ENCODE measurements at regions not wholly inside any gene's neighbourhood (a gene's known extent, or its start where the extent isn't known, plus 50 kb on each side); places are given as distances from the start of the nearest gene placed in this dataset.
A peak's percentile ranks its signal among the peaks of the same experiment; 100 is the strongest.

DNA sequence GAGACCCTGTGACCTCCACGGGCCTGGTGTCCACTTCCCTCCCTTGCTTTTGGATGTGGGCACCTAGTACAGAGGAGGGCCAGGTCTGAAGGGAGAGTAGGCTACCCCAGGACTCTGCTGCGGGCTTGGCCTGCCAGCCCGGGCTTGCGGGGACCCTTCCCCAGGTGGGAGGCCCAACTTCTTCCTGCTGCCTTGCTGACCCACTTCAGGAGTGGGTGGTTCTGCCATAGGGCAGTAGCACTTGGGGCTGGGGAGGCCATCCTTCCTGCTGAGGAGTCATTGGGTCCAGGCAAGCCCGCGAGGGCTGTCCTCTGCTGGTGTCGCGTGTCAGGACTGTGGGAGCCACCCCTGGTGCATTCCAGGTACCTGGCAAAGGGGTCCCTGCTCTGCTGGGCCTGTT lies 1250.0 kb downstream of the BRD1 start:
- 87% methylated on average over 8 of the region's 8 CpGs for WGBS, 2 experiments (ENCODE audit: low coverage in 1 of 2, low lambda C conversion rate in 2 of 2, missing lambda C conversion rate in 2 of 2)
- H3K27me3 ChIP-seq (replicated peaks; ENCODE audit: insufficient read depth) = no peaks in the 10 kb centered on the region
- H3K4me3 ChIP-seq = no peak overlapping the region
- no peak for TF ChIP-seq EZH2phosphoT487 (IDR thresholded peaks at IDR 0.05; ENCODE audit: insufficient read depth, low read depth)
- no peak for DNase-seq
- no peak overlapping the region for H3K4me2 ChIP-seq (ENCODE audit: unreplicated experiment)
- no peaks in the 10 kb centered on the region for H3K4me1 ChIP-seq (ENCODE audit: insufficient read depth)
- no peaks in the 10 kb centered on the region for H3K9me3 ChIP-seq (ENCODE audit: low read depth)
- no peaks in the 10 kb centered on the region for H3F3A ChIP-seq (ENCODE audit: insufficient read depth)
- no peaks in the 10 kb centered on the region for H4K20me1 ChIP-seq (ENCODE audit: insufficient read depth)
- no peak overlapping the region for H3K27ac ChIP-seq
- in situ Hi-C loops (cut with MboI) = no loop called here
- no peaks in the 10 kb centered on the region for H3K9me2 ChIP-seq (ENCODE audit: insufficient read depth)
- H3K9ac ChIP-seq = no peak overlapping the region
- H3K79me2 ChIP-seq (ENCODE audit: insufficient read depth) = no peaks in the 10 kb centered on the region
- H2AFZ ChIP-seq = no peak overlapping the region
- no peaks in the 10 kb centered on the region for H3K36me3 ChIP-seq (ENCODE audit: low read depth)

DNA sequence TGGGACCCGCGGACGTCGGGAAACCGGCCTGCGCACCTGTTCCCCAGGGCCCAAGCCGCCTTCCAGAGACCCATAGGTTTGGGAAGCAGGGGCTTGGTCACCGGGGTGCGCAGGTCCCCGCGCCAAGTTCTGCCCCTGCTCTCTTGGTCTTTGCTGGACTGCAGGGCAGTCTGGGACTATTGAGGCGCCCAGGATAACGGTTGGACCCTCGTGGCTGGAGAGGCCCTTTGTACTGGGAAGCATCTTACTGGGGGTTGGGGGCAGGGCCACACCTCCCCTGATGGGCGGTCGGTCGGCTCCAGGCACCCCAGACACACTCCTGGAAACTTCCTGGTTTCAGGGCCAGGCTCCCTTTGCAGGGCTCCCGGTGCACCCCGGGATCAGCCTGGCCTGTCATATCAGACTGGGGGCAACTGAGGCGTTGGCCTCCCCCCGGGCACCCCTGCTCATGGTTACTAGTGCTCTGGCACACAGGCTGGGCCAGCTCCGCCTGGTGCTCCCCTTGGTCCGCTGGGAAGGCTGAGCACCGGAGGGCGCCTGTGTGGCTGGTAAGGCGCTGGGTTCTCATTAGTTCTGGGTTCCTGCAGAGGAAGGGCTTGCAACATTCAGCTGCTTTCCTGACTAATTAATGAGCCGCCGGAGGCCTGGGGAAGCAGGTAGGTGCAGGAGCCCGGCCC lies 1250.5 kb downstream of the BRD1 start:
- Histone ChIP-seq H3K9me3 (ENCODE audit: low read depth) (no peaks in the 10 kb centered on the region), H3K9me2 (ENCODE audit: insufficient read depth) (no peaks in the 10 kb centered on the region), H3K36me3 (ENCODE audit: low read depth) (no peaks in the 10 kb centered on the region), H3K27ac (no peak overlapping the region), H2AFZ (no peak overlapping the region), H3K79me2 (ENCODE audit: insufficient read depth) (no peaks in the 10 kb centered on the region), H3K4me1 (ENCODE audit: insufficient read depth) (no peaks in the 10 kb centered on the region), H4K20me1 (ENCODE audit: insufficient read depth) (no peaks in the 10 kb centered on the region), H3K4me3 (no peak overlapping the region), H3K9ac (no peak overlapping the region), H3K27me3 (replicated peaks; ENCODE audit: insufficient read depth) (no peaks in the 10 kb centered on the region), H3K4me2 (ENCODE audit: unreplicated experiment) (no peak overlapping the region), H3F3A (ENCODE audit: insufficient read depth) (no peaks in the 10 kb centered on the region)
- in situ Hi-C loops (cut with MboI) = no loop called here
- TF ChIP-seq EZH2phosphoT487 (IDR thresholded peaks at IDR 0.05; ENCODE audit: insufficient read depth, low read depth) = no peak
- TF ChIP-seq EZH2 (IDR thresholded peaks at IDR 0.05; ENCODE audit: insufficient read depth, poor library complexity, severe bottlenecking) = no peak
- 63 to 82% methylated on average over 24 to 25 of the region's 29 CpGs for WGBS, 2 experiments (ENCODE audit: low coverage in 1 of 2, low lambda C conversion rate in 2 of 2, missing lambda C conversion rate in 2 of 2)
- no peak for DNase-seq

DNA sequence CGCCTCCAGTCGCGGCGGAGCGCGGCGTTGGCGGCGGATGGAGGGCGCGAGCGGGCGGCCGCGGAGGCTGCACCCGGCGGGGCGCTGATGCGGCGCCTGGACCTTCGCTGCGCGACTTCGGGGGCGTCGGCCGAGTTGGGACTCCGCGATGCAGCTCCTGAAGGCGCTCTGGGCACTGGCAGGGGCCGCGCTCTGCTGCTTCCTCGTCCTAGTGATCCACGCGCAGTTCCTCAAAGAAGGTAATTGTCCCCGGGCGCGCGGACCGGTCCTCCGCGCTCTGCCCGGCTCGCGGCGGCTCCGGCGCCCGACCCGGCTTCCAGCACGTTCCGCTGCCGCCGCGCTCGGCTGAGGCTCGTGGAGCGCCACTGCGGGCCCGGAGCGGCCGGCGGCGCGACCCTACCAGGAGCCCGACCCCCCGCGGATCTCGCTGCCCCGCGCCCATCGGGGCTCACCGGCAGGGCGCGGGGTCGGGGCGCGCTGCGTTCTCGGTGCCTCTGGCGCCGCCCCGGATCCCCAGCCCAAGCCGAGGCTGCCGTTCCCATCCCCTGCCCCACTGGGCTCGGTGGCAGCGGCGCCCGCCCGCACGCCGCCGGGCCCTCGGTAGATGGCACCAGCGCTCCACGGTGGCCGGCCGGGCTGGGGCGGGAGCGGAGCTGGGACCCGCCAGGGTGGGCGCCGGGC lies 1251.2 kb downstream of the BRD1 start:
- WGBS, 2 experiments (ENCODE audit: low coverage in 1 of 2, low lambda C conversion rate in 2 of 2, missing lambda C conversion rate in 2 of 2) = 3% methylated on average over 63 to 85 of the region's 103 CpGs
- Histone ChIP-seq H4K20me1 (ENCODE audit: insufficient read depth) (no peaks in the 10 kb centered on the region), H3K9me2 (ENCODE audit: insufficient read depth) (no peaks in the 10 kb centered on the region), H3K9me3 (ENCODE audit: low read depth) (no peaks in the 10 kb centered on the region), H3K4me3 (no peak overlapping the region; the same call in 1 of the 2 replicates), H3K4me2 (ENCODE audit: unreplicated experiment) (no peak overlapping the region), H3K36me3 (ENCODE audit: low read depth) (no peaks in the 10 kb centered on the region), H3K9ac (no peak overlapping the region), H3K27me3 (replicated peaks; ENCODE audit: insufficient read depth) (no peaks in the 10 kb centered on the region), H2AFZ (no peak overlapping the region), H3F3A (ENCODE audit: insufficient read depth) (no peaks in the 10 kb centered on the region), H3K79me2 (ENCODE audit: insufficient read depth) (no peaks in the 10 kb centered on the region), H3K27ac (no peak overlapping the region), H3K4me1 (ENCODE audit: insufficient read depth) (no peaks in the 10 kb centered on the region)
- no peak for TF ChIP-seq EZH2 (IDR thresholded peaks at IDR 0.05; ENCODE audit: insufficient read depth, poor library complexity, severe bottlenecking)
- 0 out of 2 replicates have a peak, but pooled peaks have one; percentile 61 for TF ChIP-seq EZH2phosphoT487 (IDR thresholded peaks at IDR 0.05; ENCODE audit: insufficient read depth, low read depth)
- in situ Hi-C loops (cut with MboI) = no loop called here
- DNase-seq = peak; percentile 23

GRCh38 chr22:48575618-48576332 lies 1251.9 kb downstream of the BRD1 start:
- Histone ChIP-seq H3K79me2 (ENCODE audit: insufficient read depth) (no peaks in the 10 kb centered on the region), H3K9ac (no peak overlapping the region), H3K27me3 (replicated peaks; ENCODE audit: insufficient read depth) (no peaks in the 10 kb centered on the region), H2AFZ (no peak overlapping the region), H3K4me1 (ENCODE audit: insufficient read depth) (no peaks in the 10 kb centered on the region), H3F3A (ENCODE audit: insufficient read depth) (no peaks in the 10 kb centered on the region), H3K9me3 (ENCODE audit: low read depth) (peaks cover 2% of the 10 kb centered on the region), H3K4me3 (no peak overlapping the region), H3K36me3 (ENCODE audit: low read depth) (no peaks in the 10 kb centered on the region), H3K4me2 (ENCODE audit: unreplicated experiment) (no peak overlapping the region), H3K9me2 (ENCODE audit: insufficient read depth) (no peaks in the 10 kb centered on the region), H3K27ac (no peak overlapping the region), H4K20me1 (ENCODE audit: insufficient read depth) (no peaks in the 10 kb centered on the region)
- no peak for TF ChIP-seq EZH2 (IDR thresholded peaks at IDR 0.05; ENCODE audit: insufficient read depth, poor library complexity, severe bottlenecking)
- TF ChIP-seq EZH2phosphoT487 (IDR thresholded peaks at IDR 0.05; ENCODE audit: insufficient read depth, low read depth) = no peak
- in situ Hi-C loops (cut with MboI) = no loop called here
- DNase-seq = no peak
- WGBS, 2 experiments (ENCODE audit: low coverage in 1 of 2, low lambda C conversion rate in 2 of 2, missing lambda C conversion rate in 2 of 2) = 2% methylated on average over 13 to 64 of the region's 120 CpGs
